ENCODE measurements at regions not wholly inside any gene's neighbourhood (a gene's known extent, or its start where the extent isn't known, plus 50 kb on each side); places are given as distances from the start of the nearest gene placed in this dataset.

- ChIA-PET CTCF (no interaction called here), POLR2A (no interaction called here)
- no peak for DNase-seq (ENCODE audit: extremely low spot score)
- TF ChIP-seq TARDBP (IDR thresholded peaks at IDR 0.05), result no peak
- no peak for TF ChIP-seq ARNT (IDR thresholded peaks at IDR 0.05)
- no peak for TF ChIP-seq FOXA1 (IDR thresholded peaks at IDR 0.05)
- no peak for TF ChIP-seq HDGF (IDR thresholded peaks at IDR 0.05; ENCODE audit: borderline replicate concordance)
- no peak for TF ChIP-seq FOXM1 (IDR thresholded peaks at IDR 0.05; ENCODE audit: borderline replicate concordance)
- no peak for TF ChIP-seq CTBP1 (IDR thresholded peaks at IDR 0.05; ENCODE audit: borderline replicate concordance)
- TF ChIP-seq BHLHE40 (IDR thresholded peaks at IDR 0.05; ENCODE audit: borderline replicate concordance), result no peak
- TF ChIP-seq FOXK2 (IDR thresholded peaks at IDR 0.05), result no peak
- no peak for TF ChIP-seq PKNOX1 (IDR thresholded peaks at IDR 0.05)
- TF ChIP-seq ZNF384 (IDR thresholded peaks at IDR 0.05), result no peak
- TF ChIP-seq ELF4 (IDR thresholded peaks at IDR 0.05), result no peak
- TF ChIP-seq SP1 (IDR thresholded peaks at IDR 0.05), result no peak
- no peak for TF ChIP-seq NFRKB (IDR thresholded peaks at IDR 0.05)
- no peak for TF ChIP-seq L3MBTL2 (conservative IDR thresholded peaks at IDR 0.05)
- no peak for TF ChIP-seq LEF1 (IDR thresholded peaks at IDR 0.05; ENCODE audit: borderline replicate concordance)
- no peak for TF ChIP-seq SUZ12 (IDR thresholded peaks at IDR 0.05)
These were observed 197.3 kb upstream of the DDHD1 start for GRCh38 chr14:53350429-53350828.

GRCh38 chr14:53346988-53347387 lies 193.9 kb upstream of the DDHD1 start:
- peak; percentile 10 for DNase-seq (ENCODE audit: extremely low spot score)
- CTCF ChIA-PET, result no interaction called here
- POLR2A ChIA-PET, result no interaction called here

GRCh38 chr14:53341324-53341723 lies 188.2 kb upstream of the DDHD1 start:
- DNase-seq (ENCODE audit: extremely low spot score), result no peak
- ChIA-PET CTCF (interaction anchor here (0.7 to 1.0 kb wide), 2 partner anchors 16 to 660 kb away, joined by 3 to 4 read pairs; no protein-coding TSS in a partner anchor), POLR2A (no interaction called here)
- TF ChIP-seq L3MBTL2 (conservative IDR thresholded peaks at IDR 0.05) (no peak), ARNT (IDR thresholded peaks at IDR 0.05) (no peak), TARDBP (IDR thresholded peaks at IDR 0.05) (no peak), ZNF384 (IDR thresholded peaks at IDR 0.05) (no peak), CTBP1 (IDR thresholded peaks at IDR 0.05; ENCODE audit: borderline replicate concordance) (no peak), FOXK2 (IDR thresholded peaks at IDR 0.05) (no peak), LEF1 (IDR thresholded peaks at IDR 0.05; ENCODE audit: borderline replicate concordance) (no peak), PKNOX1 (IDR thresholded peaks at IDR 0.05) (no peak), FOXM1 (IDR thresholded peaks at IDR 0.05; ENCODE audit: borderline replicate concordance) (no peak), HDGF (IDR thresholded peaks at IDR 0.05; ENCODE audit: borderline replicate concordance) (no peak), BHLHE40 (IDR thresholded peaks at IDR 0.05; ENCODE audit: borderline replicate concordance) (no peak), FOXA1 (IDR thresholded peaks at IDR 0.05) (no peak), SUZ12 (IDR thresholded peaks at IDR 0.05) (no peak), ELF4 (IDR thresholded peaks at IDR 0.05) (no peak)

More at GRCh38 chr14:53346988-53347387, 193.9 kb upstream of the DDHD1 start:
- TF ChIP-seq BHLHE40 (IDR thresholded peaks at IDR 0.05; ENCODE audit: borderline replicate concordance), result no peak
- no peak for TF ChIP-seq HDGF (IDR thresholded peaks at IDR 0.05; ENCODE audit: borderline replicate concordance)
- TF ChIP-seq FOXA1 (IDR thresholded peaks at IDR 0.05), result no peak
- TF ChIP-seq ZNF384 (IDR thresholded peaks at IDR 0.05), result no peak
- no peak for TF ChIP-seq CTBP1 (IDR thresholded peaks at IDR 0.05; ENCODE audit: borderline replicate concordance)
- no peak for TF ChIP-seq L3MBTL2 (conservative IDR thresholded peaks at IDR 0.05)
- TF ChIP-seq ARNT (IDR thresholded peaks at IDR 0.05), result no peak
- TF ChIP-seq LEF1 (IDR thresholded peaks at IDR 0.05; ENCODE audit: borderline replicate concordance), result no peak
- TF ChIP-seq TARDBP (IDR thresholded peaks at IDR 0.05), result no peak
- no peak for TF ChIP-seq SUZ12 (IDR thresholded peaks at IDR 0.05)
- no peak for TF ChIP-seq ELF4 (IDR thresholded peaks at IDR 0.05)
- no peak for TF ChIP-seq FOXM1 (IDR thresholded peaks at IDR 0.05; ENCODE audit: borderline replicate concordance)
- no peak for TF ChIP-seq FOXK2 (IDR thresholded peaks at IDR 0.05)
- TF ChIP-seq NFRKB (IDR thresholded peaks at IDR 0.05), result no peak
- no peak for TF ChIP-seq SP1 (IDR thresholded peaks at IDR 0.05)
- no peak for TF ChIP-seq PKNOX1 (IDR thresholded peaks at IDR 0.05)

GRCh38 chr14:53338192-53338591 lies 185.1 kb upstream of the DDHD1 start:
- POLR2A ChIA-PET, result no interaction called here
- CTCF ChIA-PET, result no interaction called here
- DNase-seq (ENCODE audit: extremely low spot score), result no peak

GRCh38 chr14:53336729-53337128 lies 183.6 kb upstream of the DDHD1 start:
- DNase-seq (ENCODE audit: extremely low spot score), result no peak
- CTCF ChIA-PET, result no interaction called here
- POLR2A ChIA-PET, result no interaction called here
- TF ChIP-seq LEF1 (IDR thresholded peaks at IDR 0.05; ENCODE audit: borderline replicate concordance), result no peak
- TF ChIP-seq NFRKB (IDR thresholded peaks at IDR 0.05), result no peak
- no peak for TF ChIP-seq TARDBP (IDR thresholded peaks at IDR 0.05)
- no peak for TF ChIP-seq ELF4 (IDR thresholded peaks at IDR 0.05)
- no peak for TF ChIP-seq ARNT (IDR thresholded peaks at IDR 0.05)
- TF ChIP-seq PKNOX1 (IDR thresholded peaks at IDR 0.05), result no peak
- no peak for TF ChIP-seq FOXA1 (IDR thresholded peaks at IDR 0.05)
- no peak for TF ChIP-seq FOXM1 (IDR thresholded peaks at IDR 0.05; ENCODE audit: borderline replicate concordance)
- no peak for TF ChIP-seq L3MBTL2 (conservative IDR thresholded peaks at IDR 0.05)
- no peak for TF ChIP-seq ZNF384 (IDR thresholded peaks at IDR 0.05)

More at GRCh38 chr14:53338192-53338591, 185.1 kb upstream of the DDHD1 start:
- no peak for TF ChIP-seq SUZ12 (IDR thresholded peaks at IDR 0.05)
- no peak for TF ChIP-seq ARNT (IDR thresholded peaks at IDR 0.05)
- TF ChIP-seq FOXK2 (IDR thresholded peaks at IDR 0.05), result no peak
- TF ChIP-seq ZNF384 (IDR thresholded peaks at IDR 0.05), result no peak
- no peak for TF ChIP-seq BHLHE40 (IDR thresholded peaks at IDR 0.05; ENCODE audit: borderline replicate concordance)
- no peak for TF ChIP-seq LEF1 (IDR thresholded peaks at IDR 0.05; ENCODE audit: borderline replicate concordance)
- TF ChIP-seq HDGF (IDR thresholded peaks at IDR 0.05; ENCODE audit: borderline replicate concordance), result no peak
- TF ChIP-seq NFRKB (IDR thresholded peaks at IDR 0.05), result no peak
- no peak for TF ChIP-seq TARDBP (IDR thresholded peaks at IDR 0.05)
- no peak for TF ChIP-seq FOXA1 (IDR thresholded peaks at IDR 0.05)
- no peak for TF ChIP-seq ELF4 (IDR thresholded peaks at IDR 0.05)
- TF ChIP-seq L3MBTL2 (conservative IDR thresholded peaks at IDR 0.05), result no peak
- no peak for TF ChIP-seq CTBP1 (IDR thresholded peaks at IDR 0.05; ENCODE audit: borderline replicate concordance)

Data from HEK293T (cell line).